Hepatocyte (in vitro differentiated cells): ENCODE measurements at regions not wholly inside any gene's neighbourhood (a gene's known extent, or its start where the extent isn't known, plus 50 kb on each side); places are given as distances from the start of the nearest gene placed in this dataset.

ENCODE experiments used
- DNase-seq: peaks from one replicate; pipeline ENCODE4 v3.0.0-alpha.2; 2016; ENCODE audit warnings: low spot score
- H2AFZ ChIP-seq: fragments of 200-600 bp; sonication (generic); 2 replicates; pipeline ENCODE4 v1.6.0; 2016; ENCODE audit warnings: antibody characterized with exemption, mild to moderate bottlenecking
- H3K27ac ChIP-seq: fragments of 200-600 bp; sonication (generic); 2 replicates; pipeline ENCODE4 v1.5.1; 2016; ENCODE audit warnings: mild to moderate bottlenecking
- H3K27me3 ChIP-seq: fragments of 200-600 bp; sonication (generic); 2 replicates; pipeline ENCODE4 v1.6.1; 2016
- H3K36me3 ChIP-seq: fragments of 200-600 bp; sonication (generic); replicated peaks from 2 replicates; pipeline ENCODE4 v1.5.1; 2016; ENCODE audit warnings: low read depth; ENCODE audit not compliant: insufficient read depth
- H3K4me1 ChIP-seq: fragments of 200-600 bp; sonication (generic); 2 replicates; pipeline ENCODE4 v1.5.1; 2016; ENCODE audit warnings: mild to moderate bottlenecking, moderate library complexity; ENCODE audit not compliant: insufficient read depth
- H3K4me2 ChIP-seq: fragments of 200-600 bp; sonication (generic); 2 replicates; pipeline ENCODE4 v1.6.0; 2016
- H3K4me3 ChIP-seq: fragments of 200-600 bp; sonication (generic); 2 replicates; pipeline ENCODE4 v1.5.1; 2016; ENCODE audit warnings: mild to moderate bottlenecking
- H3K79me2 ChIP-seq: fragments of 200-600 bp; sonication (generic); 2 replicates; pipeline ENCODE4 v1.6.0; 2017; ENCODE audit warnings: mild to moderate bottlenecking
- H3K9me2 ChIP-seq: fragments of 200-600 bp; sonication (generic); replicated peaks from 2 replicates; pipeline ENCODE4 v1.6.0; 2017; ENCODE audit warnings: mild to moderate bottlenecking; ENCODE audit not compliant: insufficient read depth
- H3K9me3 ChIP-seq: fragments of 200-600 bp; sonication (generic); 2 replicates; pipeline ENCODE4 v1.5.1; 2016; ENCODE audit warnings: low read depth, mild to moderate bottlenecking
- H4K20me1 ChIP-seq: fragments of 200-600 bp; sonication (generic); 2 replicates; pipeline ENCODE4 v1.6.0; 2016; ENCODE audit warnings: mild to moderate bottlenecking; ENCODE audit not compliant: insufficient read depth, poor library complexity, severe bottlenecking
- CTCF ChIP-seq: fragments of 200-600 bp; sonication (generic); IDR thresholded peaks from 2 replicates; pipeline ENCODE4 v1.5.1; 2016; ENCODE audit warnings: antibody characterized with exemption, mild to moderate bottlenecking; ENCODE audit not compliant: poor library complexity
- EZH2 ChIP-seq: fragments of 200-600 bp; sonication (generic); IDR thresholded peaks from 2 replicates; pipeline ENCODE4 v1.6.1; 2016; ENCODE audit warnings: antibody characterized with exemption, mild to moderate bottlenecking, borderline replicate concordance
- EZH2phosphoT487 ChIP-seq: fragments of 200-600 bp; sonication (generic); IDR thresholded peaks from one replicate; pipeline ENCODE4 v1.6.1; 2018; ENCODE audit warnings: antibody characterized with exemption, mild to moderate bottlenecking, low read depth, moderate library complexity; ENCODE audit not compliant: unreplicated experiment, severe bottlenecking
- WGBS: methylation state at CpG from one replicate; pipeline ENCODE4 v1.1.6; 2016; ENCODE audit warnings: low lambda C conversion rate; ENCODE audit errors: missing lambda C conversion rate; 5-methylcytosine and 5-hydroxymethylcytosine counted together

GRCh38 chr2:175567435-175568061 is 386.0 kb upstream of the ATP5MC3 start:
- Histone ChIP-seq H3K27me3 (no peaks in the 10 kb centered on the region), H2AFZ (no peak overlapping the region), H4K20me1 (no peaks in the 10 kb centered on the region), H3K79me2 (no peaks in the 10 kb centered on the region), H3K4me1 (no peaks in the 10 kb centered on the region), H3K27ac (no peak overlapping the region), H3K36me3 (no peaks in the 10 kb centered on the region), H3K4me3 (no peak overlapping the region), H3K4me2 (peak overlapping the region; percentile 47), H3K9me2 (no peaks in the 10 kb centered on the region), H3K9me3 (no peaks in the 10 kb centered on the region)
- DNase-seq: no peak
- WGBS: 59% methylated on average over 4 of the region's 4 CpGs
- TF ChIP-seq EZH2: no peak
- no peak for TF ChIP-seq CTCF
- no peak for TF ChIP-seq EZH2phosphoT487

- Histone ChIP-seq H2AFZ (no peak overlapping the region), H3K9me3 (no peaks in the 10 kb centered on the region), H3K4me1 (no peaks in the 10 kb centered on the region), H3K4me2 (no peak overlapping the region), H4K20me1 (no peaks in the 10 kb centered on the region), H3K27ac (no peak overlapping the region), H3K4me3 (no peak overlapping the region), H3K27me3 (no peaks in the 10 kb centered on the region), H3K9me2 (no peaks in the 10 kb centered on the region), H3K79me2 (no peaks in the 10 kb centered on the region), H3K36me3 (no peaks in the 10 kb centered on the region)
- no peak for DNase-seq
- TF ChIP-seq EZH2phosphoT487: no peak
- TF ChIP-seq EZH2: no peak
- TF ChIP-seq CTCF: no peak
- 56% methylated on average over 5 of the region's 5 CpGs for WGBS
These were observed 379.1 kb upstream of the ATP5MC3 start for GRCh38 chr2:175560521-175561169.

- H2AFZ ChIP-seq: no peak overlapping the region
- no peaks in the 10 kb centered on the region for H3K9me3 ChIP-seq
- H3K27ac ChIP-seq: no peak overlapping the region
- WGBS: 78% methylated on average over 3 of the region's 3 CpGs
- H3K4me2 ChIP-seq: no peak overlapping the region
- no peaks in the 10 kb centered on the region for H4K20me1 ChIP-seq
- no peaks in the 10 kb centered on the region for H3K9me2 ChIP-seq
- H3K36me3 ChIP-seq: no peaks in the 10 kb centered on the region
- no peak overlapping the region for H3K4me3 ChIP-seq
- H3K4me1 ChIP-seq: no peaks in the 10 kb centered on the region
- no peaks in the 10 kb centered on the region for H3K27me3 ChIP-seq
- TF ChIP-seq EZH2: no peak
- TF ChIP-seq EZH2phosphoT487: no peak
- TF ChIP-seq CTCF: no peak
- no peaks in the 10 kb centered on the region for H3K79me2 ChIP-seq
- DNase-seq: no peak
These were observed 378.1 kb upstream of the ATP5MC3 start for GRCh38 chr2:175559613-175560012.
